ENCODE measurements at regions not wholly inside any gene's neighbourhood (a gene's known extent, or its start where the extent isn't known, plus 50 kb on each side); places are given as distances from the start of the nearest gene placed in this dataset.

DNA sequence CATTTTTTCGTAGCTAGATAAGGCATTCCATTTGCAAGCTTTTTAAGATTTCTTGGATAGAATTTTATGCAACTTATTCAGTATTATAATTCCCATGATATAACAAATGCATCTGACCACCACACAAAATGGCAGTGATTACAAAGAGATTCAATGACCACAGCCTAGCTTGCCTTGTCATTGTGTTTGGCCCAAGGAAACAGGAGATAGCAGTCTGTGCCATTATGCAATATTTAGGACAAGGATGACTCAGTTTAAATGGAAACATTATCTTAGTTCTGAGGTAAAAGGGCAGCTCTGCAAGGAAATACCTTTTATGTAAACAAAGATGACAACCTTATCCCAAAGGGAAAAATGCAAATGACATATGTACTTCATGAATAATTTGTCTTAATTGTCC is 89.8 kb downstream of the NUDT12 start:
- TF ChIP-seq, protein P1, sequence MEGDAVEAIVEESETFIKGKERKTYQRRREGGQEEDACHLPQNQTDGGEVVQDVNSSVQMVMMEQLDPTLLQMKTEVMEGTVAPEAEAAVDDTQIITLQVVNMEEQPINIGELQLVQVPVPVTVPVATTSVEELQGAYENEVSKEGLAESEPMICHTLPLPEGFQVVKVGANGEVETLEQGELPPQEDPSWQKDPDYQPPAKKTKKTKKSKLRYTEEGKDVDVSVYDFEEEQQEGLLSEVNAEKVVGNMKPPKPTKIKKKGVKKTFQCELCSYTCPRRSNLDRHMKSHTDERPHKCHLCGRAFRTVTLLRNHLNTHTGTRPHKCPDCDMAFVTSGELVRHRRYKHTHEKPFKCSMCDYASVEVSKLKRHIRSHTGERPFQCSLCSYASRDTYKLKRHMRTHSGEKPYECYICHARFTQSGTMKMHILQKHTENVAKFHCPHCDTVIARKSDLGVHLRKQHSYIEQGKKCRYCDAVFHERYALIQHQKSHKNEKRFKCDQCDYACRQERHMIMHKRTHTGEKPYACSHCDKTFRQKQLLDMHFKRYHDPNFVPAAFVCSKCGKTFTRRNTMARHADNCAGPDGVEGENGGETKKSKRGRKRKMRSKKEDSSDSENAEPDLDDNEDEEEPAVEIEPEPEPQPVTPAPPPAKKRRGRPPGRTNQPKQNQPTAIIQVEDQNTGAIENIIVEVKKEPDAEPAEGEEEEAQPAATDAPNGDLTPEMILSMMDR (IDR thresholded peaks at IDR 0.05), result no peak
- TF ChIP-seq POLR2A (IDR thresholded peaks at IDR 0.05), result no peak
